ENCODE measurements at regions not wholly inside any gene's neighbourhood (a gene's known extent, or its start where the extent isn't known, plus 50 kb on each side); places are given as distances from the start of the nearest gene placed in this dataset.

DNA sequence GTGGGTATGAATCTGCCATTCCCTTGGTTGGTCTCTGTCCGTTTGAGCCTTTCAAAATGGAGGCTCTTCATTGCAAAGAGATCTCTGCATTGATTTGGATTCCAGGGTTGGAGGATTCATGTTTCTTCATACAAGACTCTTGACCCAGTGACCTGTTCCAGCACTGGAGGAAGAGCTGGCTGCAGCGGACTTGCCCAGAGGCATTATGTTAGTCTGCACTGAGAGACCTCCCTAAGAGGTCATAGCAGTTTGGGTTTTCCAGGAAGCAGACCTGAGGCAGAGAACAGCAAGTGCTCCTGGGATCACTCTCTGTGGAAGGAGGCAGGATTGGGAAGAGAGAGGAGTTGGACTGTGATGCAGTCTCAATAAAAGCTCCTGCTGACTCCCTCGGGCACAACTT lies 57.7 kb upstream of the PTPRT start:
- H3K36me3 ChIP-seq (ENCODE audit: insufficient read depth, low read length): no peaks in the 10 kb centered on the region
- no peaks in the 10 kb centered on the region for H3K9me3 ChIP-seq (ENCODE audit: insufficient read depth, low read length, severe bottlenecking)
- H3K4me3 ChIP-seq (ENCODE audit: low read depth in 1 of 2, low read length in 2 of 2): no peak overlapping the region
- no peak overlapping the region for H3K27ac ChIP-seq (ENCODE audit: low read length)
- TF ChIP-seq EZH2 (IDR thresholded peaks at IDR 0.05; ENCODE audit: borderline replicate concordance, low read depth, low read length, severe bottlenecking): no peak
- TF ChIP-seq, protein P1, sequence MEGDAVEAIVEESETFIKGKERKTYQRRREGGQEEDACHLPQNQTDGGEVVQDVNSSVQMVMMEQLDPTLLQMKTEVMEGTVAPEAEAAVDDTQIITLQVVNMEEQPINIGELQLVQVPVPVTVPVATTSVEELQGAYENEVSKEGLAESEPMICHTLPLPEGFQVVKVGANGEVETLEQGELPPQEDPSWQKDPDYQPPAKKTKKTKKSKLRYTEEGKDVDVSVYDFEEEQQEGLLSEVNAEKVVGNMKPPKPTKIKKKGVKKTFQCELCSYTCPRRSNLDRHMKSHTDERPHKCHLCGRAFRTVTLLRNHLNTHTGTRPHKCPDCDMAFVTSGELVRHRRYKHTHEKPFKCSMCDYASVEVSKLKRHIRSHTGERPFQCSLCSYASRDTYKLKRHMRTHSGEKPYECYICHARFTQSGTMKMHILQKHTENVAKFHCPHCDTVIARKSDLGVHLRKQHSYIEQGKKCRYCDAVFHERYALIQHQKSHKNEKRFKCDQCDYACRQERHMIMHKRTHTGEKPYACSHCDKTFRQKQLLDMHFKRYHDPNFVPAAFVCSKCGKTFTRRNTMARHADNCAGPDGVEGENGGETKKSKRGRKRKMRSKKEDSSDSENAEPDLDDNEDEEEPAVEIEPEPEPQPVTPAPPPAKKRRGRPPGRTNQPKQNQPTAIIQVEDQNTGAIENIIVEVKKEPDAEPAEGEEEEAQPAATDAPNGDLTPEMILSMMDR (IDR thresholded peaks at IDR 0.05; ENCODE audit: borderline replicate concordance, extremely low read depth, low read length, poor library complexity, severe bottlenecking): no peak
- H4K20me1 ChIP-seq (ENCODE audit: insufficient read depth, low read length): 0 out of 2 replicates have a peak, but pooled peaks cover 3% of the 10 kb centered on the region
- no peak overlapping the region for H3K4me2 ChIP-seq (ENCODE audit: insufficient read depth, low read length)
- no peak for DNase-seq
- no peaks in the 10 kb centered on the region for H3K4me1 ChIP-seq (ENCODE audit: insufficient read depth, low read length)
- H3K79me2 ChIP-seq (ENCODE audit: insufficient read depth, low read length): no peaks in the 10 kb centered on the region
- H2AFZ ChIP-seq (ENCODE audit: low read depth, low read length): no peak overlapping the region
- peaks cover 24% of the 10 kb centered on the region for H3K27me3 ChIP-seq (ENCODE audit: insufficient read depth, low read length, poor library complexity)
- no peak overlapping the region for H3K9ac ChIP-seq (ENCODE audit: low read depth, low read length)
- ATAC-seq (ENCODE audit: insufficient read depth, low read depth): no peak

DNA sequence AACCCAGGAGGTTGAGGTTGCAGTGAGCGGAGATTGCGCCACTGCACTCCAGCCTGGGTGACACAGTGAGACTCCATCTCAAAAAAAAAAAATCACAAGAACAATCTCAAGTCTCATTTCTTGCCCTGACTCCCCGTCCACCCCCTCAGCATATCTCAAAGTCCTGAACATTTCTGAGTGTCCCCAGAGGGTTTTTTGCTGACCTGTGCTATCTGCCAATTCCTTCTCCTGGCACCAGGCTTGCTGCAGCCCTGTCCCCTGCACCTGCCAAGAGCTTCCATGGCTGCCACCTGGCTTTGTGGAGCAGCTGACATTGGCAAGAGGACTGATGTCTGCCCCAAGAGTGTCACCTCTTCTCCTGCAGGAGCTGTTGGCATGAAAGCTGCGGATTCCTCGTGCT lies 54.9 kb upstream of the PTPRT start:
- no peak for TF ChIP-seq EZH2 (IDR thresholded peaks at IDR 0.05; ENCODE audit: borderline replicate concordance, low read depth, low read length, severe bottlenecking)
- TF ChIP-seq, protein P1 (IDR thresholded peaks at IDR 0.05; ENCODE audit: borderline replicate concordance, extremely low read depth, low read length, poor library complexity, severe bottlenecking): no peak
- Histone ChIP-seq H3K36me3 (ENCODE audit: insufficient read depth, low read length) (no peaks in the 10 kb centered on the region), H3K27ac (ENCODE audit: low read length) (no peak overlapping the region), H3K9ac (ENCODE audit: low read depth, low read length) (no peak overlapping the region), H3K27me3 (ENCODE audit: insufficient read depth, low read length, poor library complexity) (peaks cover 33% of the 10 kb centered on the region), H2AFZ (ENCODE audit: low read depth, low read length) (no peak overlapping the region), H3K9me3 (ENCODE audit: insufficient read depth, low read length, severe bottlenecking) (no peaks in the 10 kb centered on the region), H3K4me2 (ENCODE audit: insufficient read depth, low read length) (no peak overlapping the region), H3K4me1 (ENCODE audit: insufficient read depth, low read length) (no peaks in the 10 kb centered on the region), H3K4me3 (ENCODE audit: low read depth in 1 of 2, low read length in 2 of 2) (no peak overlapping the region), H3K79me2 (ENCODE audit: insufficient read depth, low read length) (no peaks in the 10 kb centered on the region), H4K20me1 (ENCODE audit: insufficient read depth, low read length) (0 out of 2 replicates have a peak, but pooled peaks cover 3% of the 10 kb centered on the region)
- ATAC-seq (ENCODE audit: insufficient read depth, low read depth) (no peak), DNase-seq (no peak)

GRCh38 chr20:43243672-43244269 lies 54.1 kb upstream of the PTPRT start:
- no peak for ATAC-seq (ENCODE audit: insufficient read depth, low read depth)
- no peak overlapping the region for H3K9ac ChIP-seq (ENCODE audit: low read depth, low read length)

More at GRCh38 chr20:43243672-43244269, 54.1 kb upstream of the PTPRT start:
- H3K27ac ChIP-seq (ENCODE audit: low read length): no peak overlapping the region
- no peak for TF ChIP-seq EZH2 (IDR thresholded peaks at IDR 0.05; ENCODE audit: borderline replicate concordance, low read depth, low read length, severe bottlenecking)
- TF ChIP-seq, protein P1 (IDR thresholded peaks at IDR 0.05; ENCODE audit: borderline replicate concordance, extremely low read depth, low read length, poor library complexity, severe bottlenecking): peak; percentile 58
- 0 out of 2 replicates have a peak, but pooled peaks cover 3% of the 10 kb centered on the region for H4K20me1 ChIP-seq (ENCODE audit: insufficient read depth, low read length)
- H3K27me3 ChIP-seq (ENCODE audit: insufficient read depth, low read length, poor library complexity): peaks cover 33% of the 10 kb centered on the region
- H3K9me3 ChIP-seq (ENCODE audit: insufficient read depth, low read length, severe bottlenecking): no peaks in the 10 kb centered on the region
- H3K4me2 ChIP-seq (ENCODE audit: insufficient read depth, low read length): no peak overlapping the region
- no peaks in the 10 kb centered on the region for H3K4me1 ChIP-seq (ENCODE audit: insufficient read depth, low read length)
- DNase-seq: peak; percentile 6
- no peak overlapping the region for H2AFZ ChIP-seq (ENCODE audit: low read depth, low read length)
- no peak overlapping the region for H3K4me3 ChIP-seq (ENCODE audit: low read depth in 1 of 2, low read length in 2 of 2)
- H3K36me3 ChIP-seq (ENCODE audit: insufficient read depth, low read length): no peaks in the 10 kb centered on the region
- no peaks in the 10 kb centered on the region for H3K79me2 ChIP-seq (ENCODE audit: insufficient read depth, low read length)
